Activated T-cell treated with anti-CD3 and anti-CD28 coated beads for 1 hour (primary cell): ENCODE measurements at regions not wholly inside any gene's neighbourhood (a gene's known extent, or its start where the extent isn't known, plus 50 kb on each side); places are given as distances from the start of the nearest gene placed in this dataset.

Experiments used
- DNase-seq: peaks from one replicate; pipeline ENCODE4 v3.0.0-alpha.2; 2020; ENCODE audit warnings: low read depth

DNA sequence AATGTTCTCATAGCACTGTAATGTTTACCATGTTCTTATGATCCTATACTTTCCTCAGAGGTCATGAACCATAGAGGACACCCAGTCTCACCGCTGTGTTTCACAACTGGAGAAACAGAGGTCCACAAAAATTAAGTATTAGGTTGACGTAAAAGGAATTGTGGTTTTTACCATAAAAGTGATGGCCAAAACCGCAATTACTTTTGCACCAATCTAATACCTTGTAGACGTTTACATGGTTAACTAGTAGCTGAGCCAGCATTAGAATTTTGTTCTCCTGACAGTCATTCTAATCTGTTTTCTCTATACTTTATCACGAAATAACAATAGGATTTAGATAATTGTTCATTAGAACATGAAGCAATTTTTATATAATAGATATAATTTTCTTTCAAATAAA is 763.4 kb upstream of the ARGLU1 start:
- DNase-seq = no peak

DNA sequence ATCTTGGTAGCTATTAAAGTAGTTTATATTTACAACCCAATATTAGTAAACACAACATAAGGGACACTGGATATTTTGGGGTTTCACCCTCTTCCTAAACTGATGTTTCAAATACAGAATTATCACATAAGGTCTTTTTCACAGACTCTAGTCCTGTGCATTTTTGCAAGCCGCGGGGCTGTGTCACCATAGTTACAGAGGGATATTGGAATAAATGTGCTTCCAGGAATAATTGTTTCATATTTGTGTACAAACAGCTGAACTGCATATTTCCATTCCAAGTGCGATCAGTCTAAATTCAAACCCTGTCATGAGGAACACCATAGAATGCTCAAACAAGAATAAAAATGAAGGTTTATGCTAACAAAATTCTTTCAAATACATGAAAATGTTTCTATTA is 762.5 kb upstream of the ARGLU1 start:
- no peak for DNase-seq

DNA sequence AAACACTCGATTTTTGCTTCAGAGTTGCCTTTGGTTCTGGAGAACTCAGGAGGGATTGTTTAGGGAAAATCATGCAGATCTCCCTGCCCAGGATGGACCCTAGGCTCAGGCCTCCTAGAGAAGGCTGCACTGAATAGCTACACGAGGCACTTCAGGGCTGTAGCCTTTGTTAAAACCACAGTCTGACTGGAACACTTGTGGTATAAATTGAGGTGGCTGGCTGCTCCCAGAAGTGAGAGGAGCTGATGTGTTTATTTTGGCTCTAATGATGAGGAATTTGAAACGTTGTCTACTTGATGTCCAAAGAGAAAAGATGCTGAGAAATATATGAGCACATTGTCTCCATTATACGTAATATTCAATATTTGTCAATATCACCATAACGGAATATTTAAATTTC is 762.1 kb upstream of the ARGLU1 start:
- DNase-seq = no peak

DNA sequence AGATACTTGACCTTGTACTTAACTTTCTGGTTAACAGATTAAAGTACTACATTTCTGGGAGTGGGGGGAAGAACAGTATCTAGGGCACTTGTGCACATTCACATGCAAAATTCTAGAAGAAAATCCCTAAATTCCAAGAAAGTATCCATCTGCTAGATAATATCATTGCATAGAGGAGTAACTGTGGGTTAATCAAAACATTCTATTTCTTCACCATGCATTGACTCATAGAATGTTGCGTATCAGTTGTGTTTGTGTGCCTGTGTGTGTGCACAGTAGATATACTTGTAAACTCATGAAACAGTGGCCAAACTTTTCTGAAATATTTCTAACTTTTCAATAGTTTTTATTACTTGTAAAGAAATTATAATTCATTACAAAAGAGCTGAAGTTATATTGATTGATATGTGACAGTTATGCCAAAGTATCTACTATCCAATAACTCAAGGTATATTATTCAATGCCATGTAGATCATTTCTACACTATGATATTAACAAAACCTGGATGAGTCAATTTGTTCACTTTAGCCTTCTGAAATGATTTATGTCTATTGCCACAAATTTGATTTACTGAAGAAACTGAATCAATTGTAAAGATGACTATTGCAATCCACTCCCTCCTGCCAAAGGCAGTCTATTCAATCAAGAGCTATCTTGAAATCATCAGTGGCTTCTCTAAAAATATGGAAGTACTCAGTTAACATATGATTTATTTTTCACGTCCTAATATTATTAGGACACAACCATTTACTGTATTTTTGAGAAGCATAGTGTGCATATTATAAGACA is 756.7 kb upstream of the ARGLU1 start:
- DNase-seq = no peak

DNA sequence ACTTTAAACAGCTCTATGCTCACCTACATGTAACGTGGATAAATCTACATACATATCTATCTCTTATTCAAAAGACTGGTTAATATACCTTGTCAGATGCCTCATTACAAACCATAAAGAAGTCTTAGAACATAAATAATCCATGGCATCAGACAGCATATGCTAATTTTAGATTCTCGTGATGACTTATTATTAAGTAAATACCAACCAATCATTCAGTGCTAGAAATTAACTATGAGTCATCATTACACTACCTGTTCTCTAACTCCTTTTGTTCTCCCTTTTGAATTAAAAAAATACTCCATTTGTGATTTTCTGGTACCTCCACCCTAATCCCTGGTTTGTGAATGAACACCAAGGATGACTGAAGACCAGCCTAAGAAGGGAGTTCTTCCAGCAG is 754.3 kb upstream of the ARGLU1 start:
- no peak for DNase-seq

DNA sequence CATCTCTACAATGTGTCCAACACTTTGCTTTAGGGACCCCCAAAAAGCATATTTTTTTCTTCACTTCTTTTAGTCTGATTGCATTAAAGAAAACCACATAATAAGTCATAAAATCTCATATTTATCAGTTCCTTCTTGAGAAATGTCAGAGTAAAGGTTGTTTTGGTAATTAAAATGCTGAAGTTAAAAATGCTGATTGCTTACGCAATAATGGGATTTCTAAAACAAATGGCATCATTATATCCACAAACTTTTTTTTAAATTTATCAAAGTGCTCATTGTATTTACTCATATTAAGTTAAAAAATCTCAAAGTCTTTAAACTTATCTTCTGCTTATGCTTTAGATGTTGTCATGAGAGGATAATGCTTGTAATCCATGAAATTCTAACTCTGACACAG is 737.2 kb upstream of the ARGLU1 start:
- DNase-seq = no peak

DNA sequence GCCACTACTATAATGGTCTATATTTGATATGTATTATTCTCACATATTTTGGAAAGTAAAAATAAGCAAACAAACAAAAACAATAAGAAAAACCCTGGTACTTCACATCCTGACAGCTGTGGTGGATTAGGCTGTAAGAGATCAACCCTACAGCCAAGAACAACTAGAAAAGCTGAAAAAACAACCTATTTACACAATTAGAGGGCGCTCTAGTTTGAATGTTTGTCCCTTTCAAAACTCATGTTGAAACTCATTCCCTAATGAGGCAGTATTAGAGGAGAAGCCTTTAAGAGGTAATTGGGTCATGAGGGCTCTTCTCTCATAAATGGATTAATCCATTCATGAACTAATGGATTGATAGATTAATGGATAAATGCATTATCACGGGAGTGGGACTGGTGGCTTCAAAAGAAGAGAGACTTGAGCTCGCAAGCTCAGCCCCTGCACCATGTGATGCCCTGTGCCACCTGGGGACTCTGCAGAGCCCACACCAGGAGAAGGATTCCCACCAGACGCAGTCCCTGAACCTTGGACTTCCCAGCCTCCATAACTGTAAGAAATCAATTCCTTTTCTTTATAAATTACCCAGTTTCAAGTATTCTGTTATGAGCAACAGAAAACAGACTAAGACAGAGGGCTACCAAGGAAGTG is 733.9 kb upstream of the ARGLU1 start:
- DNase-seq = no peak

DNA sequence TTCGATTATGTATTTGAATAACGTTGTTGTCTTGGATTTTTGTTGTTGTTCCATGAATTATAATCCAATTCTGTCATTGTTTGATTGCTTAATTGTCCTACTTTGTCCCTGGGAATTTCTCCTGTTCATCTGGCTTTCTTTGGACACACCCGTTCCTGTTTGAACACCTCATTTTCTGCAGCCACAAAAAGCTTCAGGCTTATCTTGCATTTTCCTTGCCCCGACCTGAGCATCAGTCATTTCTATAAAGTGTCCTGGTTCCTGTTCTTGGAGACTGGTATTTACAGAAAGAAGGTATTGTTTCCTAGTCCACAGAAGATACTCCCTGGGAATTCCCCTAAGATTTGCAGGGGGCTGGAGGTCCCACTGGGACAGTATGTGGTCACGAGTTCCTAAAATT is 731.8 kb upstream of the ARGLU1 start:
- DNase-seq = no peak

DNA sequence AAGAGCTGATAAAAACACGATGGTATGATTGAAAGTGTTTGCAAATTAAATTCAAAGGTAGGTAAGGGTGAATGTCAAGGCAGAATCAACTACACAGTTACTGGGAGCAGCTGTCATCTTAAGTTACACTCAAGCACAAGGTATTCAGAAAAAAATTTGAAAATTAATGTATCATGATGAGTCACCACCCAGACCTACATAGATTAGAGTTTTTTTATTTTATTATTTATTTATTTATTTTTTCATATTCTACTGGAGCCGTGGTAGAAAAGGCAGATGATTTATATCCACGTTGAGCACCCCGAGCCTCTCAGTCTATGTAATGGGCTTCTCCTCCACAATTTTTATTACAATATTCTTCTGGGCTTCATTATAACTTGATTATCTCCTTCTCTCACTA is 728.9 kb upstream of the ARGLU1 start:
- DNase-seq = no peak

DNA sequence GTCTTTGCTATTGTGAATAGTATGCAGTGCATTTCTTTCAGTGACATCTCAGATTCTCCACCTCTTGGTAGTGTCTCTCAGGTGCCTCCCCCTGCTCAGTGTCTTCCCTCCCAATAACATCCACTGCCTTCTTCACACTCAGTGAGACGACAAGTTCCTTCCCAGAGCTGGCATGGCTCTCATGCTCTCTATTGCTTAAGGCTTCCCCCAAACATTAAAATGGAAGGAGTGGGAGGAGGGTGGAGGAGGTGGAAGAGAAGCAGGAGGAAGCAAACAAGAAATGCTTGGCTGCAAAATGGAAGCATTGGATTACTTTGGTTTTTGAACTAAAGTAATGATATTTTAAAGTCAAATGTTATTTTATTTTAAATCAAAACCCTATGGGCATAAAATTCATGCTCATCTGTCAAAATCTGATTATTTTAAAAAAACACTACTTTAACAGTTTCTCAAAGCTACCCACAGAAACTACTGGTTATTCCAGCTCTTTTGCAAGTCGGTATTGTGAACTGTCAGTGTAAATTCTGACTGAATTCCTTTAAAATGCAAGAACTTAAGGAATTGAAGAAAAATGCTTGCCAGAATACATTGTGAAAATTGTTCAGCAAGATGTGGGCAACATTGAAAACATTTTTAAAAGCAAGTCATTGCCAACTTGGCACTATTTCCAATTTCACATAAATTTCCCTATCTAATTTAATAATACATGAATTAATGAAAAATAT is 727.6 kb upstream of the ARGLU1 start:
- DNase-seq = no peak

DNA sequence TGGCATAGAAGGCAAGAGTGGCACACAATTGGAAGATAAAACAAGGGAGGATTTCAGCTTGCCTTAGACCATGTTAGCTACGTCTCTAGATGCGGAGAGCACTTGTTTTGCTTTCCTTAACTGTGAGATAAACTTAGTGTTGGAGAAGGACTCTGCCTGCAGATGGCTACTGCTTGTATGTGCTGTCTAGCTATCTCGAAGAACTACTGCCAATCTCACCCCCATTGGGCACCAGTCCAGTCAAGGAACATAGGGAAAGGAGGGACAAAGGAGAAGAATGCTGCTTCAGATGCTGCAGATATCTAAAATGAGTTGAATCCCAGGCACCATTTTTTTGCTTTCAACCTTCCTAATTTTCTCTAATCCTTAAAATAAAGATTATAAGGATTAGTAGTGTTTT is 726.0 kb upstream of the ARGLU1 start:
- DNase-seq = no peak

DNA sequence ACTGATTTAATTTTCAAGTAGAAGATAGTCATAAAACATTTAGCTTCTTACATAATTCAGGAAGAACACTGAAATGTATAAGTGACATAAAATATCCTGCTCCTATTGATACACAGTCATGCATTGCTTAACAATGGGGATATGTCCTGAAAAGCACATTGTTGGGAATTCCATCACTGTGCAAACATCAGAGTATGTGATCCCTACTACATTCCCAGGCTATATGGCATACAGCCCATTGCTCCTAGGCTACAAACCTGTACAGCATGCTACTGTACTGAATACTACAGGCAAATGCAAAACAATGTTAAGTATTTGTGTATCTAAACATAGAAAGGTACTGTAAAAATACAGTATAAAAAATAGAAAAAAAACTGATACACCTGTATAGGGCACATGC is 723.9 kb upstream of the ARGLU1 start:
- no peak for DNase-seq

DNA sequence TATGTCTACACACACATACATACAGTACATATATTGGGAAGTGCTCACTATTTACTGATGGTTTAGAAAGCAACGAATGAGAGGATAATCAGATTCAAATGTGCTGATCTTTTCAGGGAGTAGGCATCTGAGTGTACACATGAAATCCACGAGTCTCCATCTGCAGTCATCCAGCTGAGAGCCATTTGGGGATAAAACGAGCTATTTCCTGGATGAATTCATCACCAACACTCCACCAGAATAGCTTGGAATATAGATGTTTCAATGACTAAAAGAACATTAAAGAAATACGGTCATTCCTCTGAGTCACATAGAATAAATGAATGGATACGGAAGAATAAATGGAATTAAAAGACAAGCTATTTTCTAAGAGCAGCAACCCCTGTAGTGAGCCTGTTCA is 721.6 kb upstream of the ARGLU1 start:
- no peak for DNase-seq

DNA sequence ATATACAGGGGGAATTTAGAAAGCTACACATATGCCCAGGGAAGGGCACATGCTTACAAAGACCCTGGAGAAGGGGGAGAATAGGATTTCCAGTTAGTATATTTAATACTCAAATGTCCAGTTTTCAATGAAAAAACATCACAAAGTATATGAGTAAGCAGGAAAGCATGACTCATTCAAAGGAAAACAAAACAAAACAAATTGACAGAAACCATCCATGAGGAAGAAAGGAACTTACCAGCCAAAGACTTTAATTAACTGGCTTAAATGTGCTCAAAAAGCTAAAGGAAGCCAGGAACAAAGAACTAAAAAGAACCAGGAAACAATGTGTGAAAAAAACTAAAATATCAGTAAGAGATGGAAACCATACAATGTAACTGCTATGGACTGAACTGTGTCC is 716.2 kb upstream of the ARGLU1 start:
- no peak for DNase-seq

DNA sequence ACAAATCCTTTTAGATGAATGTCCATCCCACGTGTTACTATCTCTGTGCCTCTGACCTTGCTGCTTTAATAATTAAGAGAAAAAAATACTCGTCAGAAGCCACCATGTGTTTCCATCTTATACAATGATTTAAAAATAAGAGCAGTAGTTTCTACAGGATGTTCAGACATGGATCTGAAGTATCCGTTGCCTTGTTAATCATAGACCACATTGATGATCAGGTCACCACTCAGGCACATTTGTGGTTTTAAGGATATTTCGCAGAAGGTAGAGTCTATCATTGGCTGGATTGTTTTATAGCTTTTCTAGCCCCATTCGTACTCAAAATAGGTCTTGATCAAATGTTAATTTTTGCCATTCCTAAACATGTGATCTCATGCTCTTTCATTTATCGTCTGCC is 710.0 kb upstream of the ARGLU1 start:
- no peak for DNase-seq

DNA sequence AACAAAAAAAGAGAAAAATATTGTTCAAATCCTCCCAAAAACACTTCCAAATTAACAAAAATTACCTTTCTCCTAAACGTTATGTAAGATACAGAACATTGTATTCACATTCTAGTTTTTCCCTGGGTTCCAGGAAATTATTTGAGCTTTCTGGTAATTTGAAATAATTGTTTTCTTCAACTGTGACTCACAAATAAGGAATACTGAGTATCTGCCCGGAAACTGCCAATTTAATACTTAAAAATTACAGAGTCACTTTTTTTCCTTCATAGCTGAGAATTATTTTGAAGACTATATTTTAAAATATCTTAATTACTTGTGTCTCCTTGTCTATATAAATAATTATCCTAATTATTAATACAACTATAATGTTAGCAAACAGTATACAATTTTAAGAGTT is 709.0 kb upstream of the ARGLU1 start:
- DNase-seq = no peak

DNA sequence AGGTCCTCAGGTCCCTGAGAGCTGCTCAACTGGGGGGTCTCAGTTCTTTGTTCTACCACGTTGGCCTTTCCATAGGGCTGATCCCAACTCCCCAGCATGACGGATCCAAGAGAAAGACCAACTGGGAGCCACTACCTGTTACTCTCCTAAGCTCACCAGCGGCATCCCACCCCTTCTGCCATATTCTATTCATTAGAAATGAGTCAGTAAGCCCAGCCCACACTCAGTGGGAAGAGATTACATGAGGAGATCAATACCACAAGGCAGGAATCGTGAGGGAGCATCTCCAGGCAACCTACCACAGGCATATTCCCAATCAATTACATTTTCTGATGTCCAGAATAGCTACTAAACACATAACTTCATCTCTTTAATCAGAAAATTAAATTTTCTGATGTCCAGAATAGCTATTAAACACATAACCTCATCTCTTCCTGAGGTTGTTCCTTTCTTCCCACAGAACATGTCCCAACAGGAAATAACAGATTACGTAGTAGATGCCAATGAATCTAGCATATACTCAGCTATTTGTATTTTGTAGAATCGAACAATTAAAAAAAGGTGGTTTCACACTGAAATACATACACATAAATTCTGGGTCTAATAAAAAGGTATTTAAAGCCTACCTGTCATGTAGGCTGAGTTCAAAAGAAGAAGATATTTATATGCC is 708.1 kb upstream of the ARGLU1 start:
- DNase-seq = no peak

DNA sequence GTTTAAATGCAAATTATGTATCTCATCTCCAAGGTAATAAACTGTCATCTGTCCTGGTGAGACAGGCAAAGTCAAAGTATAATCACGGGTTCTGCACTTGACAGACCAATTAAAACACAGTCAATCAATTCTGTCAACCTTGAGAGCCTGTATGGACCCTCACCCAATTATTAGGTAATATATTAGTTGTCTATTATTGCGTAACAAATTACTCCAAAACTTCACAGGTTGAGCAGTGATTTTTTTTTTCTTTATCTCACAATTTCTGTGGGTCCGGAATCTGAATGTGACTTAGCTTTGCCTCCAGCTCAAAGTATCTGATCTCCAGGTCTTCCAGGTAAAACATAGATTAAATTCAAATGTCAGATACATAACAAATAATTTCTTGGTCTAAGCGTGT is 707.4 kb upstream of the ARGLU1 start:
- DNase-seq = no peak

DNA sequence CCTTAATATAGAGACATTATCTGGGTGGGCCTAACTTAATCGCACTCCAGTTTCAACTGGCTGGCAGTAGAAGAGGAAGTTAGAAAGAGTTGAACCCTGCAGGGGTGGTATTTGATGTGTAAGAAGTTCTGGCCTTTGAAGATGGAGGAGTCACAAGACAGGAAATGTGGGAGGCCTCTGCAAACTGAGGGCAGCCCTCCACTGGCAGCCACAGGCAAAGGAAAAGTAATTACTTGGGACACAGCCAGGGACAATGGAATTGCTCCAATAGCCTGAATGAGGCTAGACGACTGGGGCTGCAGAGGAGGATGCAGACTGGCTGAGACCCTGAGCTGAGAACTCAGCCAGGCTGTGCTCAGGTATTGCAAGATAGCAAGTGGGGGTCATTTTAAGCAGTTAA is 703.3 kb upstream of the ARGLU1 start:
- DNase-seq = no peak

DNA sequence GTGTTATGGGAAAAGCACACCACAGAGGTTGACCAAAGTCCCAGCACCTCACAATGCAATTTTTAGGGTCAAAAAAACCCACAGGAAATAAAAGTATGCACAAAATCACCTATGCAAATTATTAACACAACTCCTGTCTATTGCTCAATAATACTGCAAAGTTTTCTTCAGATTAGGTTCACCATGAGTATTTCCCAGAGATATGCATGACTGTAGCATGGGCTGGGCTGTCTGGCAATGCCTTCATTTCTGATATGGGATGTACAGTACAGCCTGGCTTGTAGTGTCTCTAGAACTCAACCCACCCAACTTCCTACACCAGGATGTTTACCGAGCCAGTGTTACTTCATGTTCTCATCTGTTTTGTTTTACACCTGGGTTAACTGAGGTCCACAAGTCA is 698.7 kb upstream of the ARGLU1 start:
- DNase-seq = no peak

DNA sequence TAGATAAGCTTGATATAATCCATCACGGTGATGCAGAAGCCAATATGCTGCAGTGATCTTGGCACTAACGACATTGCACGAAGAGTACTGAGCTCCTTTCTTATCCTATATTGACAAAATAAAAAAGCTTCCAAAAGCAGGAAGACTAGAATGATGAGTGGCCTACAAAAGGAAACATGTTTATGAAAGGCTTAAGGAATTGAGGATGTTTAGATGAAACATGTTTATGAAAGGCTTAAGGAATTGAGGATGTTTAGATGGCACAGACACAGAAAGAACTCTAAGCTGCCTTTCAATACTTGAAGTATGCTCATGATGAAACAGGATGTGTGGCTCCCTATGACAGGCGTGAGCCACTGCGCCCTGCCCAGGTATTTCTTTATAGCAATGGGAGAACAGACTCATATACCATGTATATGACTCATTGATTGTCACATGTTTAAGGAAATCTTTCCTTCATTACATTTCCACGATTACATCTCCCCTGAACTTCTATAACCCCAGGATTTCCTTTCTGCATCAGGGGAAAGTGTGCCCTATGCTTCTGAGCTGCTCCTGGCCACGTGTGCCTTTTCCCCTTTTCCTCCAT is 690.8 kb upstream of the ARGLU1 start:
- no peak for DNase-seq

DNA sequence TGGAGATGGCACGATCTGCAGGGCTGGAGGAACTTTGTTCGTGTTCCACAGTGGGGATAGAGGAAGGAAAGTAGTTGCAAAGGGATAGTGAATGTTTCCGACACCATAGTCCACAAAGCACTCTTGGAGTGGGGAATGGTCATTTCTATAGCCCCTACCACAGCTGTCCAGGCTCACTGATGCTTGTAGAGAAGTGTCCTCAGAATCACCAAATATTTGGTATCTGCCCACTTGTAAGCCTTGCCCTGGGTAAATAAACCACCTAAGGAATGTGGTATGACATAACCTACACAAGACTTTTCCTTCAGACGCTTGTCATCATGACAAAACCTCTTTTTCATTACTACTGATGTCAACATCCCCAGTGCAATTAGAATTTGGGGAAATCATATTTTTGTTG is 686.5 kb upstream of the ARGLU1 start:
- DNase-seq = no peak

DNA sequence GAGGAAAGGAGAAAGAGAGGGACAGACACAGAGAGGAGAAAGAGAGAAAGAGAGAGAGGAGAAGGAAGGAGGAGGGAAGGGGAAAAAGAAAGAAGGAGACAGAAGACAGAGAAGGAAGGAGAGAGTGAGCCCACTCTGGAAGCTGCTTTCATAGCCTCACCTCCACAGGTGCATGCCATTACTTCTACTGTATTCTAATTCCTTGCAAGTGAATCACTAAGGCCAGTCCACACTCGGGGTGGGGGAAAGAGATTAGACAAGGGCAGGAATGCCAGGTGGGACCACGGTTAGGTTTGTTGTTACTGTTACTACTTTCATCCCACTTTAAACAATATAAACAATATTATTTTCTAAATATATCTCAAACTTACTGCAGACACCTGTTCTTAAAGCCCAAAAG is 684.5 kb upstream of the ARGLU1 start:
- DNase-seq = no peak
